Fibroblast of lung (primary cell): ENCODE measurements at regions not wholly inside any gene's neighbourhood (a gene's known extent, or its start where the extent isn't known, plus 50 kb on each side); places are given as distances from the start of the nearest gene placed in this dataset.
"Not testable (repeated sequence)": the region's sequence is repeated elsewhere in the genome, so short reads cannot be mapped to it uniquely, and the experiment has no call there.

ENCODE experiments used
- DNase-seq, 2 donors: peaks; one replicate each; pipeline versions ENCODE4 v3.0.0 to v3.0.0-alpha.2; 2010; ENCODE audit warnings: low read depth in 2 of 2
- H2AFZ ChIP-seq: 2 replicates; pipeline ENCODE4 v1.5.1; 2012; ENCODE audit warnings: low read length, control low read depth, inconsistent platforms
- H3K27ac ChIP-seq: 2 replicates; pipeline ENCODE4 v1.5.1; 2011; ENCODE audit warnings: low read length, control low read depth; ENCODE audit not compliant: insufficient read depth
- H3K27me3 ChIP-seq: 2 replicates; pipeline ENCODE4 v1.5.1; 2011; ENCODE audit warnings: mild to moderate bottlenecking, low read length; ENCODE audit not compliant: control insufficient read depth, insufficient read depth
- H3K36me3 ChIP-seq: 2 replicates; pipeline ENCODE4 v1.5.1; 2011; ENCODE audit warnings: low read length; ENCODE audit not compliant: control insufficient read depth, insufficient read depth
- H3K4me1 ChIP-seq: 2 replicates; pipeline ENCODE4 v1.5.1; 2011; ENCODE audit warnings: low read length; ENCODE audit not compliant: control insufficient read depth, insufficient read depth; ENCODE audit errors: extremely low read depth
- H3K4me2 ChIP-seq: 2 replicates; pipeline ENCODE4 v1.5.1; 2011; ENCODE audit warnings: low read length, control low read depth; ENCODE audit not compliant: insufficient read depth; ENCODE audit errors: extremely low read depth
- H3K4me3 ChIP-seq, 4 experiments: fragments of 200-600 bp in 1 of 4; sonication (generic) in 1 of 4; replicated peaks in 1 of 4; 2 replicates each; pipeline ENCODE4 v1.5.1; 2011 to 2016; ENCODE audit warnings: low read length in 4 of 4, low read depth in 3 of 4, mild to moderate bottlenecking in 3 of 4, control low read depth in 2 of 4, inconsistent platforms in 1 of 4, mixed read lengths in 1 of 4; ENCODE audit not compliant: insufficient read depth in 1 of 4; ENCODE audit errors: control extremely low read depth in 1 of 4
- H3K79me2 ChIP-seq: 2 replicates; pipeline ENCODE4 v1.5.1; 2012; ENCODE audit warnings: mild to moderate bottlenecking, low read length, inconsistent platforms; ENCODE audit not compliant: control insufficient read depth, insufficient read depth
- H3K9ac ChIP-seq: 2 replicates; pipeline ENCODE4 v1.5.1; 2011; ENCODE audit warnings: mild to moderate bottlenecking, low read length, control low read depth; ENCODE audit not compliant: insufficient read depth
- H3K9me3 ChIP-seq: 2 replicates; pipeline ENCODE4 v1.5.1; 2012; ENCODE audit warnings: low read depth, low read length; ENCODE audit not compliant: control insufficient read depth, insufficient read depth
- H4K20me1 ChIP-seq: 2 replicates; pipeline ENCODE4 v1.5.1; 2011; ENCODE audit warnings: low read length; ENCODE audit not compliant: control insufficient read depth, insufficient read depth; ENCODE audit errors: extremely low read depth
- EZH2 ChIP-seq: IDR thresholded peaks from 2 replicates; pipeline ENCODE4 v1.5.1; 2012; ENCODE audit warnings: low read length, control low read depth, mild to moderate bottlenecking; ENCODE audit errors: missing control alignments
- TF ChIP-seq, protein P1 (sequence below), 2 donors: IDR thresholded peaks in 1 of 2; conservative IDR thresholded peaks in 1 of 2; 1 replicate in 1 of 2; 2 replicates in 1 of 2; pipeline ENCODE4 v1.5.1; 2011 to 2012; ENCODE audit warnings: low read length in 2 of 2, control low read depth in 1 of 2, inconsistent platforms in 1 of 2, low read depth in 1 of 2, mild to moderate bottlenecking in 1 of 2

DNA sequence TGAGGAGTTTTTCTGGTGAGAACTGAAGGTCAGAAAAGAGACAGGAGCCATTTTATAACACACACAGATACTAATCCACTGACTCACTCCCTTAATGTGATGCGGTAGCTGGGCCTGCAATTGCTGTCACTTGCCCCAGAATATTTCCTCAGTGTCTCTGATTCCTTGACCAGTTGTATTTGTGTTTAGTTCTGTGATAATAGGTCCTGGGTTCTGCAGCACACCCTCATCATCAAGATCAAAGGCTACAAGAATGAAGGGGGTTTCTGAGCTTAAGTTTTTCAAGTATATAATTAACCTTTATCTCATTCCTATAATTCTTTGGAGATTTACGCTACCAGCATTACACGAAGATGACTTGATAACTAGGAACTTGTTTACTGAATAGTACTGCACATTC is 576.5 kb upstream of the CPXCR1 start:
- H3K36me3 ChIP-seq: no peaks in the 10 kb centered on the region
- DNase-seq: no peak

DNA sequence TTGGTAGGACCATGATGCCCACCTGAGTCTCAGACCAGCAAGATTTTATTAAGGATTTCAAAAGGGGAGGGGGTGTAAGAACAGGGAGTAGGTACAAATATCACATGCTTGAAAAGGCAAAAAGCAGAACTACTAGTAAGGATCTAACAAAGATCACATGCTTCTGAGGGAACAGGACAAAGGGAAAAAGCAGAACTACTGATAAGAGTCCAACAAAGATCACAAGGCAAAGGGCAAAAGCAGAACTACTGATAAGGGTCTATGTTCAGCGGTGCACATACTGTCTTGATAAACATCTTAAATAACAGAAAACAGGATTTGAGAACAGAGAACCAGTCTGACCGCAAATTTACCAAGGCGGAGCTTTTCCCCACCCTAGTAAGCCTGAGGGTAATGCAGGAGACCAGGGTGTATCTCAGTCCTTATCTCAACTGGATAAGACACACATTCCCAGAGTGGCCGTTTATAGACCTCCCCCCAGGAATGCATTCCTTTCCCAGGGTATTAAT is 573.0 kb upstream of the CPXCR1 start:
- H4K20me1 ChIP-seq, H3K79me2 ChIP-seq, H3K9ac ChIP-seq, H3K27me3 ChIP-seq, H3K27ac ChIP-seq, H2AFZ ChIP-seq, DNase-seq, H3K9me3 ChIP-seq, H3K4me1 ChIP-seq, H3K4me3 ChIP-seq, H3K36me3 ChIP-seq, H3K4me2 ChIP-seq: not testable (repeated sequence)

More for the DNA sequence above, 576.5 kb upstream of the CPXCR1 start:
- H3K27ac ChIP-seq: no peak overlapping the region
- H2AFZ ChIP-seq: no peak overlapping the region
- no peak overlapping the region for H3K4me3 ChIP-seq
- H3K4me2 ChIP-seq: no peak overlapping the region
- H3K27me3 ChIP-seq: no peaks in the 10 kb centered on the region
- no peaks in the 10 kb centered on the region for H3K4me1 ChIP-seq
- H3K9me3 ChIP-seq: no peaks in the 10 kb centered on the region
- no peak overlapping the region for H3K9ac ChIP-seq
- no peaks in the 10 kb centered on the region for H3K79me2 ChIP-seq
- no peaks in the 10 kb centered on the region for H4K20me1 ChIP-seq
- TF ChIP-seq, protein P1, sequence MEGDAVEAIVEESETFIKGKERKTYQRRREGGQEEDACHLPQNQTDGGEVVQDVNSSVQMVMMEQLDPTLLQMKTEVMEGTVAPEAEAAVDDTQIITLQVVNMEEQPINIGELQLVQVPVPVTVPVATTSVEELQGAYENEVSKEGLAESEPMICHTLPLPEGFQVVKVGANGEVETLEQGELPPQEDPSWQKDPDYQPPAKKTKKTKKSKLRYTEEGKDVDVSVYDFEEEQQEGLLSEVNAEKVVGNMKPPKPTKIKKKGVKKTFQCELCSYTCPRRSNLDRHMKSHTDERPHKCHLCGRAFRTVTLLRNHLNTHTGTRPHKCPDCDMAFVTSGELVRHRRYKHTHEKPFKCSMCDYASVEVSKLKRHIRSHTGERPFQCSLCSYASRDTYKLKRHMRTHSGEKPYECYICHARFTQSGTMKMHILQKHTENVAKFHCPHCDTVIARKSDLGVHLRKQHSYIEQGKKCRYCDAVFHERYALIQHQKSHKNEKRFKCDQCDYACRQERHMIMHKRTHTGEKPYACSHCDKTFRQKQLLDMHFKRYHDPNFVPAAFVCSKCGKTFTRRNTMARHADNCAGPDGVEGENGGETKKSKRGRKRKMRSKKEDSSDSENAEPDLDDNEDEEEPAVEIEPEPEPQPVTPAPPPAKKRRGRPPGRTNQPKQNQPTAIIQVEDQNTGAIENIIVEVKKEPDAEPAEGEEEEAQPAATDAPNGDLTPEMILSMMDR (conservative IDR thresholded peaks at IDR 0.05 in 1 of 2, IDR thresholded peaks at IDR 0.05 in 1 of 2; ENCODE audit: low read depth in 1 of 2, low read length in 2 of 2): no peak
- TF ChIP-seq EZH2: no peak

DNA sequence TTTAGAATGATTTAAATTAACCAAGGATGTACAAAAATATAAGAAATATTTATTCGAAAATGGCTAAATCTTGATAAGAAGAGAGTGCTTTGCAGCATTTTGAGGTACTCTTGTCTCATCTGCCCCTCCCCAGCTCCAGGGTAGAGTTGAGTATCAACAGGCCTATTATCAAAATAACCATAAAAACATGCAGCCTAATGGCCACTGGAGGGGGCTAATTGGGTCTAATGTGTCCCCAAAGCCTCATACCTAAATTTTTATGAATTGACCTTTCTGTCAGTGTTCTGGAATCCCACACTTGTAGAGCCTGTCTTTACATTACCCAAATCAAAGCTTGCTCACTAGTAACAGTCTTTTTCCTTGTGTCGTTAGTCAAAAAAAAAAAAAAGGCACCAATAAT is 544.9 kb upstream of the CPXCR1 start:
- H3K9me3 ChIP-seq: no peaks in the 10 kb centered on the region
- no peaks in the 10 kb centered on the region for H4K20me1 ChIP-seq
- no peak overlapping the region for H2AFZ ChIP-seq
- DNase-seq: no peak
- no peaks in the 10 kb centered on the region for H3K4me1 ChIP-seq
- H3K27ac ChIP-seq: no peak overlapping the region
- no peaks in the 10 kb centered on the region for H3K79me2 ChIP-seq
- no peak for TF ChIP-seq EZH2
- TF ChIP-seq, protein P1 (conservative IDR thresholded peaks at IDR 0.05 in 1 of 2, IDR thresholded peaks at IDR 0.05 in 1 of 2; ENCODE audit: low read depth in 1 of 2, low read length in 2 of 2): no peak
- no peak overlapping the region for H3K9ac ChIP-seq
- no peak overlapping the region for H3K4me3 ChIP-seq
- no peaks in the 10 kb centered on the region for H3K36me3 ChIP-seq
- H3K4me2 ChIP-seq: no peak overlapping the region
- H3K27me3 ChIP-seq: no peaks in the 10 kb centered on the region
